ENCODE measurements at regions not wholly inside any gene's neighbourhood (a gene's known extent, or its start where the extent isn't known, plus 50 kb on each side); places are given as distances from the start of the nearest gene placed in this dataset.
"Not testable (repeated sequence)": the region's sequence is repeated elsewhere in the genome, so short reads cannot be mapped to it uniquely, and the experiment has no call there.

GRCh38 chr17:74130276-74130675 lies 73.2 kb upstream of the RPL38 start:
- Histone ChIP-seq H3K27ac (ENCODE audit: low read depth, low read length) (no peak overlapping the region), H3K4me3 (ENCODE audit: low read depth in 1 of 5, low read length in 5 of 5) (no peak overlapping the region), H3K4me1 (ENCODE audit: control insufficient read depth in 5 of 5, insufficient read depth in 5 of 5, low read length in 5 of 5) (no peaks in the 10 kb centered on the region), H3K9ac (ENCODE audit: low read length in 5 of 5) (no peak overlapping the region), H3K36me3 (ENCODE audit: control insufficient read depth in 5 of 5, insufficient read depth in 5 of 5, low read length in 5 of 5) (no peaks in the 10 kb centered on the region), H3K27me3 (ENCODE audit: control insufficient read depth in 5 of 5, insufficient read depth in 4 of 5, low read length in 5 of 5) (peaks cover 8 to 40% (median 21%) of the 10 kb centered on the region in 5 donors), H3K9me3 (ENCODE audit: control insufficient read depth in 5 of 5, low read length in 5 of 5) (peaks cover 0 to 4% (median 0%) of the 10 kb centered on the region in 5 donors)

- peaks cover 8 to 45% (median 22%) of the 10 kb centered on the region in 5 donors for H3K27me3 ChIP-seq (ENCODE audit: control insufficient read depth in 5 of 5, insufficient read depth in 4 of 5, low read length in 5 of 5)
- no peak overlapping the region for H3K9ac ChIP-seq (ENCODE audit: low read length in 5 of 5)
- H3K36me3 ChIP-seq (ENCODE audit: control insufficient read depth in 5 of 5, insufficient read depth in 5 of 5, low read length in 5 of 5), result no peaks in the 10 kb centered on the region
- no peaks in the 10 kb centered on the region for H3K4me1 ChIP-seq (ENCODE audit: control insufficient read depth in 5 of 5, insufficient read depth in 5 of 5, low read length in 5 of 5)
- H3K9me3 ChIP-seq (ENCODE audit: control insufficient read depth in 5 of 5, low read length in 5 of 5), result peaks cover 0 to 4% (median 0%) of the 10 kb centered on the region in 5 donors
- no peak overlapping the region for H3K27ac ChIP-seq (ENCODE audit: low read depth, low read length)
- H3K4me3 ChIP-seq (ENCODE audit: low read depth in 1 of 5, low read length in 5 of 5), result no peak overlapping the region
Measured at GRCh38 chr17:74130841-74131240, 72.6 kb upstream of the RPL38 start.

- Histone ChIP-seq H3K36me3 (ENCODE audit: control insufficient read depth in 5 of 5, insufficient read depth in 5 of 5, low read length in 5 of 5) (no peaks in the 10 kb centered on the region), H3K4me3 (ENCODE audit: low read depth in 1 of 5, low read length in 5 of 5) (no peak overlapping the region), H3K4me1 (ENCODE audit: control insufficient read depth in 5 of 5, insufficient read depth in 5 of 5, low read length in 5 of 5) (no peaks in the 10 kb centered on the region), H3K9ac (ENCODE audit: low read length in 5 of 5) (no peak overlapping the region), H3K9me3 (ENCODE audit: control insufficient read depth in 5 of 5, low read length in 5 of 5) (no peaks in the 10 kb centered on the region), H3K27ac (ENCODE audit: low read depth, low read length) (no peak overlapping the region), H3K27me3 (ENCODE audit: control insufficient read depth in 5 of 5, insufficient read depth in 4 of 5, low read length in 5 of 5) (peaks cover 8 to 37% (median 14%) of the 10 kb centered on the region in 5 donors)
Measured at GRCh38 chr17:74132354-74132753, 71.1 kb upstream of the RPL38 start.

GRCh38 chr17:74133740-74134139 lies 69.7 kb upstream of the RPL38 start:
- Histone ChIP-seq H3K36me3 (ENCODE audit: control insufficient read depth in 5 of 5, insufficient read depth in 5 of 5, low read length in 5 of 5) (no peaks in the 10 kb centered on the region), H3K9ac (ENCODE audit: low read length in 5 of 5) (no peak overlapping the region), H3K27ac (ENCODE audit: low read depth, low read length) (no peak overlapping the region), H3K27me3 (ENCODE audit: control insufficient read depth in 5 of 5, insufficient read depth in 4 of 5, low read length in 5 of 5) (peaks cover 6 to 37% (median 12%) of the 10 kb centered on the region in 5 donors), H3K4me1 (ENCODE audit: control insufficient read depth in 5 of 5, insufficient read depth in 5 of 5, low read length in 5 of 5) (no peaks in the 10 kb centered on the region), H3K4me3 (ENCODE audit: low read depth in 1 of 5, low read length in 5 of 5) (no peak overlapping the region), H3K9me3 (ENCODE audit: control insufficient read depth in 5 of 5, low read length in 5 of 5) (peaks cover 0 to 4% (median 0%) of the 10 kb centered on the region in 5 donors)

GRCh38 chr17:74134234-74134633 lies 69.2 kb upstream of the RPL38 start:
- not testable (repeated sequence) for H3K36me3 ChIP-seq (ENCODE audit: control insufficient read depth in 5 of 5, insufficient read depth in 5 of 5, low read length in 5 of 5); H3K27ac ChIP-seq (ENCODE audit: low read depth, low read length); H3K9ac ChIP-seq (ENCODE audit: low read length in 5 of 5); H3K9me3 ChIP-seq (ENCODE audit: control insufficient read depth in 5 of 5, low read length in 5 of 5); H3K4me3 ChIP-seq (ENCODE audit: low read depth in 1 of 5, low read length in 5 of 5); H3K4me1 ChIP-seq (ENCODE audit: control insufficient read depth in 5 of 5, insufficient read depth in 5 of 5, low read length in 5 of 5)
- H3K27me3 ChIP-seq (ENCODE audit: control insufficient read depth in 5 of 5, insufficient read depth in 4 of 5, low read length in 5 of 5), result peaks cover 5 to 34% (median 11%) of the 10 kb centered on the region in 5 donors

- no peaks in the 10 kb centered on the region for H3K4me1 ChIP-seq (ENCODE audit: control insufficient read depth in 5 of 5, insufficient read depth in 5 of 5, low read length in 5 of 5)
- no peak overlapping the region for H3K4me3 ChIP-seq (ENCODE audit: low read depth in 1 of 5, low read length in 5 of 5)
- peaks cover 4 to 30% (median 11%) of the 10 kb centered on the region in 5 donors for H3K27me3 ChIP-seq (ENCODE audit: control insufficient read depth in 5 of 5, insufficient read depth in 4 of 5, low read length in 5 of 5)
- no peaks in the 10 kb centered on the region for H3K36me3 ChIP-seq (ENCODE audit: control insufficient read depth in 5 of 5, insufficient read depth in 5 of 5, low read length in 5 of 5)
- H3K27ac ChIP-seq (ENCODE audit: low read depth, low read length), result no peak overlapping the region
- H3K9me3 ChIP-seq (ENCODE audit: control insufficient read depth in 5 of 5, low read length in 5 of 5), result peaks cover 0 to 4% (median 0%) of the 10 kb centered on the region in 5 donors
- H3K9ac ChIP-seq (ENCODE audit: low read length in 5 of 5), result no peak overlapping the region
Measured at GRCh38 chr17:74134991-74135390, 68.5 kb upstream of the RPL38 start.

GRCh38 chr17:74135391-74136167 lies 67.9 kb upstream of the RPL38 start:
- Histone ChIP-seq H3K9me3 (ENCODE audit: control insufficient read depth in 5 of 5, low read length in 5 of 5) (peaks cover 0 to 4% (median under 1%) of the 10 kb centered on the region in 5 donors), H3K27ac (ENCODE audit: low read depth, low read length) (no peak overlapping the region), H3K4me3 (ENCODE audit: low read depth in 1 of 5, low read length in 5 of 5) (no peak overlapping the region), H3K36me3 (ENCODE audit: control insufficient read depth in 5 of 5, insufficient read depth in 5 of 5, low read length in 5 of 5) (no peaks in the 10 kb centered on the region), H3K9ac (ENCODE audit: low read length in 5 of 5) (no peak overlapping the region), H3K27me3 (ENCODE audit: control insufficient read depth in 5 of 5, insufficient read depth in 4 of 5, low read length in 5 of 5) (peaks cover 0 to 26% (median 11%) of the 10 kb centered on the region in 5 donors), H3K4me1 (ENCODE audit: control insufficient read depth in 5 of 5, insufficient read depth in 5 of 5, low read length in 5 of 5) (no peaks in the 10 kb centered on the region)

- H3K4me3 ChIP-seq (ENCODE audit: low read depth in 1 of 5, low read length in 5 of 5), result no peak overlapping the region
- no peaks in the 10 kb centered on the region for H3K36me3 ChIP-seq (ENCODE audit: control insufficient read depth in 5 of 5, insufficient read depth in 5 of 5, low read length in 5 of 5)
- H3K9ac ChIP-seq (ENCODE audit: low read length in 5 of 5), result no peak overlapping the region
- peaks cover 0 to 20% (median 6%) of the 10 kb centered on the region in 5 donors for H3K27me3 ChIP-seq (ENCODE audit: control insufficient read depth in 5 of 5, insufficient read depth in 4 of 5, low read length in 5 of 5)
- H3K27ac ChIP-seq (ENCODE audit: low read depth, low read length), result no peak overlapping the region
- no peaks in the 10 kb centered on the region for H3K4me1 ChIP-seq (ENCODE audit: control insufficient read depth in 5 of 5, insufficient read depth in 5 of 5, low read length in 5 of 5)
- H3K9me3 ChIP-seq (ENCODE audit: control insufficient read depth in 5 of 5, low read length in 5 of 5), result peaks cover 0 to 14% (median 13%) of the 10 kb centered on the region in 5 donors
Measured at GRCh38 chr17:74137416-74137815, 66.1 kb upstream of the RPL38 start.

GRCh38 chr17:74139120-74139519 lies 64.4 kb upstream of the RPL38 start:
- peaks cover 0 to 31% (median 26%) of the 10 kb centered on the region in 5 donors for H3K9me3 ChIP-seq (ENCODE audit: control insufficient read depth in 5 of 5, low read length in 5 of 5)
- no peak overlapping the region for H3K4me3 ChIP-seq (ENCODE audit: low read depth in 1 of 5, low read length in 5 of 5)
- H3K36me3 ChIP-seq (ENCODE audit: control insufficient read depth in 5 of 5, insufficient read depth in 5 of 5, low read length in 5 of 5), result no peaks in the 10 kb centered on the region
- no peak overlapping the region for H3K27ac ChIP-seq (ENCODE audit: low read depth, low read length)
- peaks cover 0 to 13% (median 4%) of the 10 kb centered on the region in 5 donors for H3K27me3 ChIP-seq (ENCODE audit: control insufficient read depth in 5 of 5, insufficient read depth in 4 of 5, low read length in 5 of 5)
- no peak overlapping the region for H3K9ac ChIP-seq (ENCODE audit: low read length in 5 of 5)
- H3K4me1 ChIP-seq (ENCODE audit: control insufficient read depth in 5 of 5, insufficient read depth in 5 of 5, low read length in 5 of 5), result no peaks in the 10 kb centered on the region

GRCh38 chr17:74140282-74140681 lies 63.2 kb upstream of the RPL38 start:
- H3K27ac ChIP-seq (ENCODE audit: low read depth, low read length), result no peak overlapping the region
- no peak overlapping the region for H3K9ac ChIP-seq (ENCODE audit: low read length in 5 of 5)
- H3K4me1 ChIP-seq (ENCODE audit: control insufficient read depth in 5 of 5, insufficient read depth in 5 of 5, low read length in 5 of 5), result no peaks in the 10 kb centered on the region
- H3K27me3 ChIP-seq (ENCODE audit: control insufficient read depth in 5 of 5, insufficient read depth in 4 of 5, low read length in 5 of 5), result peaks cover 0 to 13% (median 4%) of the 10 kb centered on the region in 5 donors
- H3K9me3 ChIP-seq (ENCODE audit: control insufficient read depth in 5 of 5, low read length in 5 of 5), result peaks cover 0 to 34% (median 26%) of the 10 kb centered on the region in 5 donors
- no peaks in the 10 kb centered on the region for H3K36me3 ChIP-seq (ENCODE audit: control insufficient read depth in 5 of 5, insufficient read depth in 5 of 5, low read length in 5 of 5)
- H3K4me3 ChIP-seq (ENCODE audit: low read depth in 1 of 5, low read length in 5 of 5), result no peak overlapping the region

Measured in subcutaneous abdominal adipose tissue (tissue), 5 donors.